Stimulated activated CD4-positive, alpha-beta T cell treated with anti-CD3 and anti-CD28 coated beads, Interleukin-1b, Interleukin-23, amount 100 ng/mL, for 24 hours (primary cell): ENCODE measurements at regions not wholly inside any gene's neighbourhood (a gene's known extent, or its start where the extent isn't known, plus 50 kb on each side); places are given as distances from the start of the nearest gene placed in this dataset.

Experiments
- DNase-seq, 4 experiments: peaks; one replicate each; pipeline ENCODE4 v3.0.0-alpha.2; 2020; ENCODE audit warnings: low read depth in 4 of 4, low spot score in 1 of 4

- no peak for DNase-seq
Observed at GRCh38 chr3:163878396-163878795, 1199.9 kb downstream of the SI start.

DNA sequence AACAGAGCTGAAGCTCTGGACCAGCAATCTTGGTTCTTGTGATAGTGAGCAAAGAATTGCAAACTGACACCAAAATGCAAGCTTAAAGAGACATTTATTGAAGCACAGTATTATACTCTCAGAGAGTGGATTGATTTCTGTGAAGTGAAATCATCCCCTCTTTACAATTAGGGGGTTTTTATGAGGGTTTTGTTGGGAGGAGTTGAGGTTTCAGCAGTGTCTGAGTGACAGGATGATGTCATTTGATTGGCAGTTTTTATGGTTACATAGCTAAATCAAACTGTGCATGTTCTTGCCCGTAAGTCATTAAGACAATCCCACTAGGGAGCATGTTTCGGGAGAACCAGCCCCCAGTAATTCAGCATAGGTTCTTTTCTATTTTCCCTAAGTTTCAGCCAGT, 1200.5 kb downstream of the SI start:
- DNase-seq, result no peak

GRCh38 chr3:163863146-163863545, 1215.2 kb downstream of the SI start:
- DNase-seq, result no peak

DNA sequence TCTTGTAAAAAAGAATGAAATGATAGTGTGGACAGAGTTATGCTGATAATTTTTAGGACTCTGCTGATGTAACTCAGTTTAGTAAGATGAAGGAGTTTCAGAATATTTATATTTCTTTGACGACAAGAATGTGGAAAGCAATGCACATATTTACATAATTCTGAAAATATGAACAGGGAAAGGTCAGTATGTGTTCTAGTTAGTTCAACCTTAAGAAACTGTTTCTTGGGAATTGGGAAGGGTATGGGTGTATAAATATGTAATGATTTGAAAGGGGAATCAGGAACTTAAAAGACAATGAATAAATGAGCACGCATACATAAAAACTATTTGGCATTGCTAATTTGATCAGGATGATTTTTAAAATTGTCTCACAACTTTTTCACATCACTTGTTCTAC, 1226.1 kb downstream of the SI start:
- DNase-seq, result no peak

- no peak for DNase-seq
Observed at GRCh38 chr3:163838769-163839168, 1239.5 kb downstream of the SI start.

DNA sequence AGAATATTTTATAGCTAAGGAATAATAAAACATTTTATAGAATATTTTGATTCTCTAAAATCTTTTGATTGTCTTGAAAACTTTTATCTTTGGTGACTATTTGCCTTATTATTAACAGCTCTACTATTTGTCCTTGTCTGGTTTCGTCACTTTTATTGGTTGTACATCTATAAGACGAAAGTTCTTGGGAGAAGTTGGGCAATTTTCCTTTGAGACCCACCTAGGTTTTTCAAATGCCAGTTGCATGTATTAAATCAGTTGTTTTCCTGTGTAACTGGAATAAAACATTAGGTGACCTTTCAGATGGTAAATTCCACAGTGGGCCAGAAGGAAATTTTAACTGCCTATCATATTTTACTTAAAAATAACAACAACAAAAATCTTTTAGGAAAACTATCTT, 1245.7 kb downstream of the SI start:
- no peak for DNase-seq

GRCh38 chr3:163821841-163822240, 1256.5 kb downstream of the SI start:
- no peak for DNase-seq

DNA sequence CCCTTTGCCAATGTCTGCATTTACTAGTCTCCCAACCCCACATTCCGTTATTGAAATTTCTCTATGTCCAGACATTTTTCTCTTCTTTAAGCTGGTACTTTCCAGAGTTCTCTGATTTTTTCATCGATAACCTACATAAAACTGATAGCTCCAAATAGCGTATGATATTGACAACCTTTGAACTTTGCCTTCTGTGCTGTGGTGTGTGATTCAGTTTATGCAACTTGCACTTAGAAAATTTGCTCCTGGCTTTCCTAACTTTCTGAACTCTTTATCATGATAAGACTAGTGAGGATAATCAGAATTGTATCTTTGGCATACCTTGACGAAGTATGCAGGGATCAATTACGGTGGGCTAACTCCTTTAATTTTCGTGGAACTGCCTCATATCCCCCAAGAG, 1261.3 kb downstream of the SI start:
- DNase-seq, result no peak

DNA sequence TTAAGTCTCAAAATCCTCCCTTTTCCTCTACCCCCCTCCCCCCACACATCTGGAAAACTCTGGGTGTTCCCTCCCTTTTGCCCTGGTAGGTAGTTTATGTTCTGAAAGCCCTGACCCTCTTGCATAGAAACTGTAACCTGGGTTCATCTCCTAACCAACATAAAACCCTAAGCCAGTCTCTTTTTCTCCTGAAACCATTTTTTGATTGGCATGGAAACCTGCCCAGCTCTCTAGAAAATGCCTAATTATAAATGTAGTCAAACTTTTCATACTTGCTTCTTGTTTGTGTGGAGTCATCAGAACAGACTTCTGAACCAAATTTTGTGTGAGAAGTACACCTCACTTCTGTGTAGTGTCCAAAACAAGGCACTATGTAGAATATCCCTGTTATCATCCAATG, 1264.4 kb downstream of the SI start:
- DNase-seq, result no peak

- no peak for DNase-seq
Observed at GRCh38 chr3:163812006-163812405, 1266.3 kb downstream of the SI start.

GRCh38 chr3:163809540-163809993, 1268.7 kb downstream of the SI start:
- no peak for DNase-seq

- no peak for DNase-seq
Observed at GRCh38 chr3:163786416-163786815, 1291.9 kb downstream of the SI start.

- DNase-seq, result no peak
Observed at GRCh38 chr3:163785693-163786092, 1292.6 kb downstream of the SI start.

GRCh38 chr3:163779396-163780344, 1298.6 kb downstream of the SI start:
- DNase-seq, result no peak

DNA sequence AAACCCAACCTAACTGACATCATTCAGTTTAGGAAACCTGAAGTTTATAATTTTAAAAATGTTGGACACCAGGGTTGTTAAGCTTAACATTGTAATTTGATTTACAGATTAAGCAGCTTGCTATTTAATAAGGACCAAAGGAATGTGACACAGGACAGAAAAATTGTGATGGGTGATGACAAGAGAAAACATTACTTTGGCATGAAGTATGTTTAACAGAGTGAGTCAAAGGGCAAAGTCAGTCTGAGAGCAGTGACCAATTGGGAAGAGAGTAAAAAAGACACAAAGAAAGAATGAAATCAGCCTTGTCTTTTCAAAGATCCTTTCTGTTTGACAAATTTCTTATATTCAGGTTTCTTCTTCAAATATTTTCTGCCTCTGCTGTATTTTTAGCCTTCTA, 1301.6 kb downstream of the SI start:
- DNase-seq, result no peak

DNA sequence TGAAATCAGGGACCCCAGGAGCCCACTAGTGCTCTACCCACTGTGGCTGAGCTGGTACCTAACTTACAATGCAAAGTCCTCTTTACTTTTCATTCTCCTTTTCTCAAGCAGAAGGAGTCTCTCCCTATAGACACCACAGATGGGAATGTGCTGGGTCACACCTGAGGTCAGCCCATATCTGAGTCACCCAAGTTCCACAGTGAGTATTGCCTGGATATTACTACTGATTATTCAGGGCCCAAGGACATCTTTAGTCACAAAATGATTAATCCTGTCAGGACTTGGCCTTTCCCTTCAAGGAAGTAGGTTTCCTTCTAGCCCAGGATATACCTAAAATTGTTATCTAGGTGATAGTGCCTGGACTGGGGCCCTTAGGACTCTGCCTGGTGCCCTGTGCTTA, 1305.2 kb downstream of the SI start:
- no peak for DNase-seq

- no peak for DNase-seq
Observed at GRCh38 chr3:163768048-163768447, 1310.2 kb downstream of the SI start.

GRCh38 chr3:163766112-163766511, 1312.2 kb downstream of the SI start:
- DNase-seq, result no peak

DNA sequence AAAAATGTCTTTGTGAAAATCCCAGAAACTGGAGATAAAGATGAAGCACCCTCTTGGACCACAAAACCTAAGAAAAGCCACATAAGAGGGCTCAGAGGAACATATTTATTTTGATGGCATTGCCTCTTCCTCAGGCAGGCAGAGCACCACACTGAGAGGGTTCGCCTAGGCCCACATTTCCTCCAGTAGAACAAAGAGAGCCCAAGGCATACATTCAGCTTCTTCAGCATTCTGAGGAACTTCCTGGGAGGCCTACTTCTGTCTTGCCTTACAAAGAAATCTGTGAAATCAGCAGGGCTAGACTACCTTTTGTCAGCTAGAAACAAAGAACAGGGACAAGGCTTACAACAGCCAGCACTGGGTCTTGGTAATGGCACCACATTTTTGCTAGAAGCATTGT, 1325.3 kb downstream of the SI start:
- DNase-seq, result no peak

DNA sequence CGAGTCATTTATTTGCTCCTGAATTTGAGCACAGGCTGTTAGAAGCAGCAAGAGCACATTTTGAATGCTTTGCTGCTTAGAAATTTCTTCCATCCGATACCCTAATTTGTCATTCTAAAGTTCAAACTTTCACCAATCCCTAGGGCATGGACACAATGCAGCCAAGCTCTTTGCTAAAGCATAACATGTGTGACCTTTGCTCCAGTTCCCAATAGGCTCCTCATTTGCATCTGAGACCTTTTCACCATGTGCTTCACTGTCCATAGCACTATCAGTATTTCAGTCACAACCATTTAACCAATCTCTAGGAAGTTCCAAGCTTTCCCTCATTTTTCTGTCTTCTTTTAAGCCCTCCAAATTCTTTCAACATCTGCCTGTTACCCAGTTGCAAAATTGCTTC, 1333.1 kb downstream of the SI start:
- no peak for DNase-seq

DNA sequence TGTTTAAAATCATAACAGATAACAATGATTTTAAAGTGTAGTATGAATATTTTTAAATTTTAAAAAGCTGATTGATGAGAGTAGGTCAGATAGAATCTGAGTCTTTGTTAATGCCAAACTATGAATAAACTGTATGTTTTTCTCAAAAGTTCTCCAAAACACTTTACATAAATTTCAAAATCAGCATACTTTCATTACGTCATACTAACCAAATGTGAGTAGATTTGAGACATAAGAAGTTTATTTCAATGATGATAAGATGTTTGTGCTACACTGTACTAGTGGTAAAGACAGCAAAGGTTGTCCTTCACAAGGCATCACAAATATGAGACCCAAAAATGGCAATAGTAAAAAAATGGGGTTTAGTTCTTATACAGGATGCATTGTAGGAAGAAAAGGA, 1342.9 kb downstream of the SI start:
- DNase-seq, result no peak

- no peak for DNase-seq
Observed at GRCh38 chr3:163730684-163731083, 1347.6 kb downstream of the SI start.

DNA sequence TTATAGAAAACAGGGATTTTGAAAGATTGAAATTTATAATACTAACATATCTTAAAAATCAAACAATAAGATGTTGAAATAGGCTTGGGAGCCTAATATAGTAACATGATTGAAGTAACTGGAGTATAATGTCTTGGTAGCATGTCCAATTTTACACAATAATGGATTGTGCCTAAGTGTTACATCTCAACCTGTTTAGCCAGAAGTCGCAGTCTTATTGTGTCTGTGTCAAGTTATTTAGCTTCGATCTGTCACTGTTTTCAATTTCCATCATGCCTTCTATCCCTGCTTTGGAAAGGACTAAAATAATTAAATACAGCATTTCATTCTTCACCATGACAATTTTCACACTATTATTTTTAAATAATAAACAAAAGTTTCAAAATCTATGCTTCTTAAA, 1352.2 kb downstream of the SI start:
- no peak for DNase-seq
